OCI-LY1 (cell line): ENCODE measurements at regions not wholly inside any gene's neighbourhood (a gene's known extent, or its start where the extent isn't known, plus 50 kb on each side); places are given as distances from the start of the nearest gene placed in this dataset.
"Not testable (repeated sequence)": the region's sequence is repeated elsewhere in the genome, so short reads cannot be mapped to it uniquely, and the experiment has no call there.

ENCODE experiments used
- H2AFZ ChIP-seq: fragments of 200-600 bp; sonication (generic), shearing (Covaris generic); 2 replicates; pipeline ENCODE4 v1.6.0; 2014; ENCODE audit warnings: antibody characterized with exemption, mild to moderate bottlenecking, low read length
- H3F3A ChIP-seq: fragments of 200-600 bp; sonication (generic), shearing (Covaris generic); 2 replicates; pipeline ENCODE4 v1.6.0; 2014; ENCODE audit warnings: mild to moderate bottlenecking, antibody characterized with exemption, low read length, moderate library complexity; ENCODE audit not compliant: insufficient read depth
- H3K27ac ChIP-seq: fragments of 200-600 bp; sonication (generic); 2 replicates; pipeline ENCODE4 v1.5.1; 2014; ENCODE audit warnings: low read length, mixed run types, mild to moderate bottlenecking, low read depth; ENCODE audit not compliant: poor library complexity, severe bottlenecking
- H3K27me3 ChIP-seq: fragments of 200-600 bp; sonication (generic); 2 replicates; pipeline ENCODE4 v1.6.0; 2014; ENCODE audit warnings: antibody characterized with exemption, mild to moderate bottlenecking, low read length, moderate library complexity; ENCODE audit not compliant: insufficient read depth
- H3K36me3 ChIP-seq: fragments of 200-600 bp; sonication (generic); 2 replicates; pipeline ENCODE4 v1.6.1; 2014; ENCODE audit warnings: mild to moderate bottlenecking, antibody characterized with exemption, low read length, moderate library complexity, mixed read lengths; ENCODE audit not compliant: insufficient read depth
- H3K4me1 ChIP-seq: fragments of 200-600 bp; sonication (generic); 2 replicates; pipeline ENCODE4 v1.5.1; 2014; ENCODE audit warnings: mild to moderate bottlenecking, low read length, moderate library complexity; ENCODE audit not compliant: insufficient read depth, severe bottlenecking
- H3K4me2 ChIP-seq: fragments of 200-600 bp; sonication (generic), shearing (Covaris generic); 2 replicates; pipeline ENCODE4 v1.6.1; 2014; ENCODE audit warnings: low read length
- H3K4me3 ChIP-seq: fragments of 200-600 bp; sonication (generic); 2 replicates; pipeline ENCODE4 v1.5.1; 2014; ENCODE audit warnings: low read length, low read depth, mild to moderate bottlenecking, mixed read lengths; ENCODE audit not compliant: poor library complexity, severe bottlenecking
- H3K79me2 ChIP-seq: fragments of 200-600 bp; shearing (Covaris generic); 2 replicates; pipeline ENCODE4 v1.6.1; 2016; ENCODE audit warnings: mixed run types, low read length, mixed read lengths; ENCODE audit not compliant: insufficient read depth
- H3K9ac ChIP-seq: fragments of 200-600 bp; sonication (generic), shearing (Covaris generic); 2 replicates; pipeline ENCODE4 v1.6.1; 2014; ENCODE audit warnings: mild to moderate bottlenecking, low read length, mixed read lengths
- H3K9me2 ChIP-seq: fragments of 200-600 bp; sonication (generic), shearing (Covaris generic); 2 replicates; pipeline ENCODE4 v1.6.1; 2014; ENCODE audit warnings: low read depth, mild to moderate bottlenecking, low read length, mixed read lengths
- H3K9me3 ChIP-seq: fragments of 200-600 bp; shearing (Covaris generic); 2 replicates; pipeline ENCODE4 v1.6.1; 2014; ENCODE audit warnings: low read length, mixed read lengths
- H4K20me1 ChIP-seq: fragments of 200-600 bp; sonication (generic), shearing (Covaris generic); 2 replicates; pipeline ENCODE4 v1.6.0; 2016; ENCODE audit warnings: mild to moderate bottlenecking, low read length; ENCODE audit not compliant: insufficient read depth
- EZH2 ChIP-seq: fragments of 200-600 bp; sonication (generic), shearing (Covaris generic); IDR thresholded peaks from 2 replicates; pipeline ENCODE4 v1.8.0; 2017; ENCODE audit warnings: borderline replicate concordance, mixed run types, mild to moderate bottlenecking, antibody characterized with exemption, low read length, moderate library complexity, mixed read lengths
- TF ChIP-seq, protein P1 (sequence below): fragments of 200-600 bp; sonication (generic), shearing (Covaris generic); IDR thresholded peaks from 2 replicates; pipeline ENCODE4 v1.5.1; 2017; ENCODE audit warnings: mild to moderate bottlenecking, antibody characterized with exemption, low read length, moderate library complexity, mixed read lengths

- Histone ChIP-seq H3K9me2 (no peaks in the 10 kb centered on the region), H3K4me3 (no peak overlapping the region), H3K4me1 (no peaks in the 10 kb centered on the region), H3F3A (no peaks in the 10 kb centered on the region), H4K20me1 (no peaks in the 10 kb centered on the region), H2AFZ (no peak overlapping the region), H3K36me3 (no peaks in the 10 kb centered on the region), H3K9me3 (no peaks in the 10 kb centered on the region), H3K9ac (no peak overlapping the region), H3K27me3 (no peaks in the 10 kb centered on the region; the same call in 1 of the 2 replicates), H3K79me2 (no peaks in the 10 kb centered on the region), H3K27ac (no peak overlapping the region), H3K4me2 (no peak overlapping the region)
- TF ChIP-seq, protein P1, sequence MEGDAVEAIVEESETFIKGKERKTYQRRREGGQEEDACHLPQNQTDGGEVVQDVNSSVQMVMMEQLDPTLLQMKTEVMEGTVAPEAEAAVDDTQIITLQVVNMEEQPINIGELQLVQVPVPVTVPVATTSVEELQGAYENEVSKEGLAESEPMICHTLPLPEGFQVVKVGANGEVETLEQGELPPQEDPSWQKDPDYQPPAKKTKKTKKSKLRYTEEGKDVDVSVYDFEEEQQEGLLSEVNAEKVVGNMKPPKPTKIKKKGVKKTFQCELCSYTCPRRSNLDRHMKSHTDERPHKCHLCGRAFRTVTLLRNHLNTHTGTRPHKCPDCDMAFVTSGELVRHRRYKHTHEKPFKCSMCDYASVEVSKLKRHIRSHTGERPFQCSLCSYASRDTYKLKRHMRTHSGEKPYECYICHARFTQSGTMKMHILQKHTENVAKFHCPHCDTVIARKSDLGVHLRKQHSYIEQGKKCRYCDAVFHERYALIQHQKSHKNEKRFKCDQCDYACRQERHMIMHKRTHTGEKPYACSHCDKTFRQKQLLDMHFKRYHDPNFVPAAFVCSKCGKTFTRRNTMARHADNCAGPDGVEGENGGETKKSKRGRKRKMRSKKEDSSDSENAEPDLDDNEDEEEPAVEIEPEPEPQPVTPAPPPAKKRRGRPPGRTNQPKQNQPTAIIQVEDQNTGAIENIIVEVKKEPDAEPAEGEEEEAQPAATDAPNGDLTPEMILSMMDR = no peak
- TF ChIP-seq EZH2 = no peak
Measured at GRCh38 chr2:109726379-109727270, 67.5 kb upstream of the RGPD5 start.

DNA sequence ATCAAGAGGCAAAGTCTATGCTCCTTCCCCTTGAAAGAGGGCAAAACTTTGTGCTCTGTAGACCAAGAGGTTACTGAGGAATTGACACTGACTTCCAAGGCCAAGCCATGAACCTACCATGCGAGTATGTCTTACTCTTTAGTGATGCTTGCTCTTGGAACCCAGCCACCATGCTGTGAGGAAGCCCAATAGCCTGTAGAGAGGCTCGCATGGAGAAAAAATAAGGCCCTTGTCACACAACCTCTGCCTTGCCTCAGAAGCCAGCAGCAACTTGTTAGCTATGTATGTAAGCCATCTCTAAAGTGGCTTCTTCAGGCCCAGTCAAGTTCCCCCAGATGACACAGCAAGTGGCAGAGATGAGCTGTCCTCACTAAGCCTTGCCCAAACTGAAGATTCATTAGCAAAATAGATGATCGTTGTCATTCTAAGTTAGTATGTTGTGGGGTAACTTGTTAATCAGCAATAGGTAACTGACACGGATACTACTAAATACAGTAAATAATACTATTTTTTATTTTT is 66.1 kb upstream of the RGPD5 start:
- Histone ChIP-seq H2AFZ (no peak overlapping the region), H3K9me3 (no peaks in the 10 kb centered on the region), H3K4me3 (no peak overlapping the region), H4K20me1 (no peaks in the 10 kb centered on the region), H3F3A (no peaks in the 10 kb centered on the region), H3K27ac (no peak overlapping the region), H3K9me2 (no peaks in the 10 kb centered on the region), H3K79me2 (no peaks in the 10 kb centered on the region), H3K9ac (no peak overlapping the region), H3K4me2 (no peak overlapping the region), H3K36me3 (no peaks in the 10 kb centered on the region), H3K27me3 (no peaks in the 10 kb centered on the region; the same call in 1 of the 2 replicates), H3K4me1 (no peaks in the 10 kb centered on the region)
- TF ChIP-seq, protein P1 = no peak
- TF ChIP-seq EZH2 = no peak

- not testable (repeated sequence) for H3K4me1 ChIP-seq, H3K9ac ChIP-seq, H2AFZ ChIP-seq, H3K4me2 ChIP-seq, H3K9me3 ChIP-seq, H3K9me2 ChIP-seq, H4K20me1 ChIP-seq, H3F3A ChIP-seq, H3K79me2 ChIP-seq, H3K4me3 ChIP-seq, H3K36me3 ChIP-seq, H3K27me3 ChIP-seq, H3K27ac ChIP-seq
Measured at GRCh38 chr2:109733746-109734145, 60.4 kb upstream of the RGPD5 start.
